ENCODE measurements at regions not wholly inside any gene's neighbourhood (a gene's known extent, or its start where the extent isn't known, plus 50 kb on each side); places are given as distances from the start of the nearest gene placed in this dataset.

DNA sequence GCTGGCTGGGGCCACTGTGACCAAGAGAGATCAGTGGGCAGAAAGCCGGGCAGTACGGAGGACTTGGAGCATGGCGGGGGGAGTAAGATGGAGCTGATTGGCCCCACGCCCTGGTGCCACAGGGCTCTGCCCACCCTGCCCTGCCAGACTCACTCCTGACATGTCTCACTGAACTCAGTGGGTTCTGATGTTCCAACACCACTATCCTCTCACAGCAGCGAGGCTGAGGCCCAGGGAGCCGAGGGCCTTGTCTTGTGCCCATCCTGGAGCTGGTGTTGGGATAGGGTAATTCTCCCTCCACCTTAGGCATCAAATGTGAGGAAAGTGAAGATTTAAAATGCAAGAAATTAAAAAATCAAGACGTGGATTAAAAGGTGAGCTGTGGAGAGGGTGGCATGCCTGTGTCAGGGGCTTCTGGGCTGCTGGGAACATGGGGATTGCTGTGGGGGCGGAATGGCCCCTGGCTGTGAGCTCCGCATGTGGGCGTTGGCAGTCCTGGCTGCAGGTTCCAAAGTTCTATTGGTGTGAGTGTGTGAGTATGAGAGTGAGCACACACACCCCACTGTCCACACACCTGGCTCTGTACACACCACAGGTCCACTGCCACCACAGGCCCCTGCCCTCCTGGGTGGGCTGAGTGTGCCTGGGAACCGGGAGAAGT, 283.5 kb upstream of the HS6ST1 start:
- Histone ChIP-seq H3F3A (replicated peaks; ENCODE audit: insufficient read depth) (no peaks in the 10 kb centered on the region), H3K4me1 (ENCODE audit: control insufficient read depth in 1 of 2, insufficient read depth in 2 of 2, low read depth in 1 of 2, low read length in 1 of 2) (peaks cover 0 to 21% of the 10 kb centered on the region in 2 experiments; a peak in 1 of 4 replicates), H4K20me1 (ENCODE audit: insufficient read depth) (no peaks in the 10 kb centered on the region), H3K79me2 (ENCODE audit: insufficient read depth) (no peaks in the 10 kb centered on the region), H3K27ac (ENCODE audit: low read depth in 2 of 2, low read length in 1 of 2) (no peak overlapping the region), H3K4me3 (ENCODE audit: low read depth in 2 of 2, low read length in 1 of 2) (no peak overlapping the region), H3K9ac (no peak overlapping the region), H3K27me3 (ENCODE audit: insufficient read depth) (no peaks in the 10 kb centered on the region), H3K9me3 (no peaks in the 10 kb centered on the region), H3K9me2 (no peaks in the 10 kb centered on the region), H3K36me3 (replicated peaks in 1 of 2; ENCODE audit: control insufficient read depth in 1 of 2, insufficient read depth in 2 of 2, low read length in 1 of 2) (no peaks in the 10 kb centered on the region), H2AFZ (ENCODE audit: low read depth) (no peak overlapping the region), H3K4me2 (no peak overlapping the region)
- POLR2A ChIA-PET = no interaction called here
- TF ChIP-seq POLR2AphosphoS5 (IDR thresholded peaks at IDR 0.05; ENCODE audit: low read depth, low read length) (no peak), GABPA (IDR thresholded peaks at IDR 0.05; ENCODE audit: low read depth) (no peak), RAD21 (IDR thresholded peaks at IDR 0.05; ENCODE audit: low read length) (no peak), TCF12 (IDR thresholded peaks at IDR 0.05) (no peak), REST (IDR thresholded peaks at IDR 0.05; ENCODE audit: low read depth, low read length) (no peak), MXI1 (IDR thresholded peaks at IDR 0.05; ENCODE audit: low read depth, low read length) (no peak), FOSL2 (IDR thresholded peaks at IDR 0.05; ENCODE audit: borderline replicate concordance, low read depth) (no peak)
- TF ChIP-seq, protein P1, sequence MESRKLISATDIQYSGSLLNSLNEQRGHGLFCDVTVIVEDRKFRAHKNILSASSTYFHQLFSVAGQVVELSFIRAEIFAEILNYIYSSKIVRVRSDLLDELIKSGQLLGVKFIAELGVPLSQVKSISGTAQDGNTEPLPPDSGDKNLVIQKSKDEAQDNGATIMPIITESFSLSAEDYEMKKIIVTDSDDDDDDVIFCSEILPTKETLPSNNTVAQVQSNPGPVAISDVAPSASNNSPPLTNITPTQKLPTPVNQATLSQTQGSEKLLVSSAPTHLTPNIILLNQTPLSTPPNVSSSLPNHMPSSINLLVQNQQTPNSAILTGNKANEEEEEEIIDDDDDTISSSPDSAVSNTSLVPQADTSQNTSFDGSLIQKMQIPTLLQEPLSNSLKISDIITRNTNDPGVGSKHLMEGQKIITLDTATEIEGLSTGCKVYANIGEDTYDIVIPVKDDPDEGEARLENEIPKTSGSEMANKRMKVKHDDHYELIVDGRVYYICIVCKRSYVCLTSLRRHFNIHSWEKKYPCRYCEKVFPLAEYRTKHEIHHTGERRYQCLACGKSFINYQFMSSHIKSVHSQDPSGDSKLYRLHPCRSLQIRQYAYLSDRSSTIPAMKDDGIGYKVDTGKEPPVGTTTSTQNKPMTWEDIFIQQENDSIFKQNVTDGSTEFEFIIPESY (IDR thresholded peaks at IDR 0.05; ENCODE audit: borderline replicate concordance, low read depth) = no peak
- 54% methylated on average over 8 of the region's 11 CpGs for WGBS (ENCODE audit: low lambda C conversion rate)
- CTCF ChIA-PET = interaction anchor here (0.8 kb wide), 1 partner anchor 134 kb away, joined by 3 read pairs; no protein-coding TSS in a partner anchor
- DNase-seq = no peak

- Histone ChIP-seq H3F3A (replicated peaks; ENCODE audit: insufficient read depth) (no peaks in the 10 kb centered on the region), H3K4me2 (no peak overlapping the region), H3K4me1 (ENCODE audit: control insufficient read depth in 1 of 2, insufficient read depth in 2 of 2, low read depth in 1 of 2, low read length in 1 of 2) (peaks cover 0 to 21% of the 10 kb centered on the region in 2 experiments; a peak in 1 of 4 replicates), H3K4me3 (ENCODE audit: low read depth in 2 of 2, low read length in 1 of 2) (no peak overlapping the region), H3K9ac (no peak overlapping the region), H3K36me3 (replicated peaks in 1 of 2; ENCODE audit: control insufficient read depth in 1 of 2, insufficient read depth in 2 of 2, low read length in 1 of 2) (no peaks in the 10 kb centered on the region), H3K79me2 (ENCODE audit: insufficient read depth) (no peaks in the 10 kb centered on the region), H2AFZ (ENCODE audit: low read depth) (no peak overlapping the region), H3K9me2 (no peaks in the 10 kb centered on the region), H3K27me3 (ENCODE audit: insufficient read depth) (no peaks in the 10 kb centered on the region), H4K20me1 (ENCODE audit: insufficient read depth) (no peaks in the 10 kb centered on the region), H3K27ac (ENCODE audit: low read depth in 2 of 2, low read length in 1 of 2) (no peak overlapping the region), H3K9me3 (no peaks in the 10 kb centered on the region)
- WGBS (ENCODE audit: low lambda C conversion rate) = 62% methylated on average over 6 of the region's 14 CpGs
- DNase-seq = no peak
- ChIA-PET CTCF (interaction anchor here (0.7 to 0.8 kb wide), 2 partner anchors 21 to 134 kb away, joined by 3 read pairs; no protein-coding TSS in a partner anchor), POLR2A (no interaction called here)
- TF ChIP-seq TCF12 (IDR thresholded peaks at IDR 0.05) (no peak), JUND (IDR thresholded peaks at IDR 0.05) (no peak), FOSL2 (IDR thresholded peaks at IDR 0.05; ENCODE audit: borderline replicate concordance, low read depth) (no peak), USF1 (IDR thresholded peaks at IDR 0.05; ENCODE audit: borderline replicate concordance, low read depth) (no peak), SMC3 (IDR thresholded peaks at IDR 0.05; ENCODE audit: low read depth, low read length) (no peak), EZH2phosphoT487 (IDR thresholded peaks at IDR 0.05; ENCODE audit: borderline replicate concordance, low read depth) (no peak), REST (IDR thresholded peaks at IDR 0.05; ENCODE audit: low read depth, low read length) (no peak)
- TF ChIP-seq, protein P1 (IDR thresholded peaks at IDR 0.05; ENCODE audit: borderline replicate concordance, low read depth) = no peak
Observed at GRCh38 chr2:128602699-128603101, 284.0 kb upstream of the HS6ST1 start.

All from SK-N-SH (cell line).